GM23248 (cell line): ENCODE measurements at regions not wholly inside any gene's neighbourhood (a gene's known extent, or its start where the extent isn't known, plus 50 kb on each side); places are given as distances from the start of the nearest gene placed in this dataset.

Source experiments
- EZH2 ChIP-seq: fragments of 200-600 bp; sonication (generic); IDR thresholded peaks from 2 replicates; pipeline ENCODE4 v1.6.1; 2018; ENCODE audit warnings: antibody characterized with exemption, mild to moderate bottlenecking; ENCODE audit not compliant: insufficient read depth, poor library complexity, severe bottlenecking
- EZH2phosphoT487 ChIP-seq: fragments of 200-600 bp; sonication (generic); IDR thresholded peaks from 2 replicates; pipeline ENCODE4 v1.6.1; 2018; ENCODE audit warnings: antibody characterized with exemption, moderate library complexity, mild to moderate bottlenecking, low read depth; ENCODE audit not compliant: insufficient read depth

DNA sequence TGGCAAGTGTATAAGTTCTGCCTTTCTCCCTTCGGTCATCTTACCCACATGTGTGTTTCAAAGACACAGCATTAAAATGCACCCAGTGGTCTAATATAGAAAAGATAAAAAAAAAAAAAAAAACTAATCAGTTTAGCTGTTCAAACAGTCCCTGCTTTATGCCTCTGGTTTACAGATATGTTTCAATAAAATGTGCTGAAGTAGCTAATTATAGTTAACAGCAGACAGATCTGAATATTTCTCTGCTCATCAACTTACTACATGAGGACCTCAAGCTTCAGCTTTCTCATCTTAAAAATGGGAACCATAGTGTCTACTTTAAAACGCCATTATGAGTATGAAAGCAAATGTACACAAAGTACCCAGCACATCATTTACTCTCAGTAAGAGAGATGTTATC, 280.6 kb upstream of the DEFB112 start:
- TF ChIP-seq EZH2 (no peak), EZH2phosphoT487 (no peak)
